HL-60 (cell line): ENCODE measurements at regions not wholly inside any gene's neighbourhood (a gene's known extent, or its start where the extent isn't known, plus 50 kb on each side); places are given as distances from the start of the nearest gene placed in this dataset.

Source experiments
- DNase-seq, 2 experiments: peaks; one replicate each; pipeline ENCODE4 v3.0.0-alpha.2; 2010 to 2020; ENCODE audit warnings: low read depth in 1 of 2, low spot score in 1 of 2
- H3K27ac ChIP-seq: fragments of 250-450 bp; sonication (Bioruptor Pico); replicated peaks from 2 replicates; pipeline ENCODE4 v1.5.1; 2020; ENCODE audit warnings: mild to moderate bottlenecking, moderate library complexity
- H3K27me3 ChIP-seq: fragments of 250-450 bp; sonication (Bioruptor Pico); 2 replicates; pipeline ENCODE4 v1.5.1; 2021; ENCODE audit warnings: mild to moderate bottlenecking, moderate library complexity; ENCODE audit not compliant: insufficient read depth, poor library complexity, severe bottlenecking
- H3K4me3 ChIP-seq: replicated peaks from 2 replicates; pipeline ENCODE4 v1.5.1; 2011; ENCODE audit warnings: mild to moderate bottlenecking, control low read depth, low read length; ENCODE audit not compliant: insufficient read depth
- CTCF ChIP-seq: IDR thresholded peaks from one replicate; pipeline ENCODE4 v1.5.1; 2011; ENCODE audit warnings: low read length, control low read depth, inconsistent platforms; ENCODE audit not compliant: insufficient read depth
- GABPA ChIP-seq: IDR thresholded peaks from 2 replicates; pipeline ENCODE4 v1.6.1; 2012; ENCODE audit warnings: low read depth
- POLR2AphosphoS5 ChIP-seq: IDR thresholded peaks from 2 replicates; pipeline ENCODE4 v1.6.1; 2012; ENCODE audit warnings: low read depth
- REST ChIP-seq: IDR thresholded peaks from 2 replicates; pipeline ENCODE4 v1.6.1; 2012; ENCODE audit warnings: low read depth; ENCODE audit not compliant: insufficient replicate concordance
- SPI1 ChIP-seq: IDR thresholded peaks from 2 replicates; pipeline ENCODE4 v1.6.1; 2012; ENCODE audit warnings: low read depth, mild to moderate bottlenecking, borderline replicate concordance

GRCh38 chr14:65976761-65977404 lies 509.3 kb upstream of the CCDC196 start:
- no peak for TF ChIP-seq REST
- TF ChIP-seq SPI1: no peak
- no peak for TF ChIP-seq CTCF
- no peak for TF ChIP-seq GABPA
- TF ChIP-seq POLR2AphosphoS5: no peak
- no peak for DNase-seq
- Histone ChIP-seq H3K27me3 (no peaks in the 10 kb centered on the region), H3K4me3 (no peak overlapping the region), H3K27ac (no peak overlapping the region)

GRCh38 chr14:65981192-65981843 lies 504.9 kb upstream of the CCDC196 start:
- no peaks in the 10 kb centered on the region for H3K27me3 ChIP-seq
- H3K4me3 ChIP-seq: no peak overlapping the region
- TF ChIP-seq SPI1 (no peak), POLR2AphosphoS5 (no peak), GABPA (no peak), CTCF (no peak), REST (no peak)
- H3K27ac ChIP-seq: no peak overlapping the region
- DNase-seq: no peak

DNA sequence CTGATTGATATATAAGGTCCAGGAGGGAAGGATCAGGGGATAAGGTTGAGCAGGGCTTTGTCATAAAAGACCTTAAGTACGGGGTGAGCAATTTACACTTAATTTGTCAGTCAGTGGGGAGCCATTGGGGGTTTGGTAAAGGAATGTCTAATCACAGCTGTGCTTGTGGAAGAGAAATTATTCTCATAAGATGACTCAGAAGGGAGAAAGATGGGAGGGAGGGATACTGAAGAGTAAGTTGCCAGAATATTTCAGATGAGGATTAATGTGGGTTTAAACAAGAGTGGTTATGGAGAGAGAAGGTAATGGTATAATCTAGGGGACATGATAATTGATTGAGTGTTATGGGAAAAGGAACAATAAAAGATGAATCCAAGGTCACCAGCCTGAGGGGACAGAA lies 500.1 kb upstream of the CCDC196 start:
- no peak overlapping the region for H3K27ac ChIP-seq
- no peak for TF ChIP-seq CTCF
- no peak for TF ChIP-seq POLR2AphosphoS5
- TF ChIP-seq GABPA: no peak
- no peak for TF ChIP-seq REST
- no peak for TF ChIP-seq SPI1
- H3K27me3 ChIP-seq: no peaks in the 10 kb centered on the region
- DNase-seq: no peak
- no peak overlapping the region for H3K4me3 ChIP-seq
